Testis (tissue), 2 donors: ENCODE measurements at regions not wholly inside any gene's neighbourhood (a gene's known extent, or its start where the extent isn't known, plus 50 kb on each side); places are given as distances from the start of the nearest gene placed in this dataset.

Experiments used
- CTCF ChIP-seq, 3 experiments: fragments of 450-650 bp in 2 of 3; fragments of 200-600 bp in 1 of 3; sonication (generic) in 1 of 3; IDR thresholded peaks; one replicate each; pipeline ENCODE4 v1.5.1; 2016 to 2019; ENCODE audit warnings: antibody characterized with exemption in 3 of 3, mild to moderate bottlenecking in 2 of 3, moderate library complexity in 1 of 3
- POLR2A ChIP-seq: fragments of 450-650 bp; IDR thresholded peaks from one replicate; pipeline ENCODE4 v1.6.1; 2017; ENCODE audit warnings: antibody characterized with exemption, mild to moderate bottlenecking, moderate library complexity

GRCh38 chr1:58890609-58891008 is 106.8 kb upstream of the JUN start:
- no peak for TF ChIP-seq CTCF (IDR thresholded peaks at IDR 0.05)
- TF ChIP-seq POLR2A, result no peak
